Karpas-422 (cell line): ENCODE measurements at regions not wholly inside any gene's neighbourhood (a gene's known extent, or its start where the extent isn't known, plus 50 kb on each side); places are given as distances from the start of the nearest gene placed in this dataset.

Source experiments
- DNase-seq: peaks from one replicate; pipeline ENCODE4 v3.0.0-alpha.2; 2015
- H2AFZ ChIP-seq: fragments of 200-600 bp; sonication (generic); 2 replicates; pipeline ENCODE4 v1.6.1; 2014; ENCODE audit warnings: antibody characterized with exemption, low read length, mixed read lengths
- H3K27ac ChIP-seq: fragments of 200-600 bp; sonication (generic); 2 replicates; pipeline ENCODE4 v1.5.1; 2014; ENCODE audit warnings: mild to moderate bottlenecking, low read length, moderate library complexity
- H3K27me3 ChIP-seq: fragments of 200-600 bp; sonication (generic); 2 replicates; pipeline ENCODE4 v1.6.1; 2014; ENCODE audit warnings: low read length, mixed read lengths
- H3K36me3 ChIP-seq: fragments of 200-600 bp; sonication (generic); 2 replicates; pipeline ENCODE4 v1.6.1; 2014; ENCODE audit warnings: low read length, mixed read lengths; ENCODE audit not compliant: insufficient read depth
- H3K4me1 ChIP-seq: fragments of 200-600 bp; sonication (generic); 2 replicates; pipeline ENCODE4 v1.6.1; 2014; ENCODE audit warnings: mild to moderate bottlenecking, low read length, mixed read lengths
- H3K4me2 ChIP-seq: fragments of 200-600 bp; sonication (generic); 2 replicates; pipeline ENCODE4 v1.6.1; 2014; ENCODE audit warnings: low read length, low read depth, mild to moderate bottlenecking; ENCODE audit not compliant: poor library complexity, severe bottlenecking
- H3K4me3 ChIP-seq: fragments of 200-600 bp; sonication (generic); 2 replicates; pipeline ENCODE4 v1.5.1; 2014; ENCODE audit warnings: mild to moderate bottlenecking, antibody characterized with exemption, low read length, mixed read lengths
- H3K79me2 ChIP-seq: fragments of 200-600 bp; sonication (generic); 2 replicates; pipeline ENCODE4 v1.6.1; 2014; ENCODE audit warnings: mild to moderate bottlenecking, low read length, mixed read lengths
- H3K9ac ChIP-seq: fragments of 200-600 bp; sonication (generic); 2 replicates; pipeline ENCODE4 v1.6.0; 2014; ENCODE audit warnings: low read length
- H3K9me2 ChIP-seq: fragments of 200-600 bp; sonication (generic), shearing (Covaris generic); replicated peaks from 2 replicates; pipeline ENCODE4 v1.6.0; 2014; ENCODE audit warnings: mild to moderate bottlenecking, low read length, moderate library complexity; ENCODE audit not compliant: insufficient read depth
- H3K9me3 ChIP-seq: fragments of 300-700, 200-600 bp; sonication (generic); 2 replicates; pipeline ENCODE4 v1.6.1; 2014; ENCODE audit warnings: low read length, mixed read lengths
- H4K20me1 ChIP-seq: fragments of 200-600 bp; sonication (generic); 2 replicates; pipeline ENCODE4 v1.6.1; 2014; ENCODE audit warnings: mild to moderate bottlenecking, antibody characterized with exemption, low read length, low read depth; ENCODE audit not compliant: insufficient read depth

GRCh38 chr7:130883928-130884327 lies 149.9 kb upstream of the KLF14 start:
- Histone ChIP-seq H3K79me2 (peaks cover 12% of the 10 kb centered on the region), H3K9me2 (no peaks in the 10 kb centered on the region), H3K4me3 (no peak overlapping the region), H3K27me3 (no peaks in the 10 kb centered on the region), H3K36me3 (peaks cover 51% of the 10 kb centered on the region), H2AFZ (no peak overlapping the region), H4K20me1 (no peaks in the 10 kb centered on the region), H3K9me3 (no peaks in the 10 kb centered on the region), H3K4me1 (no peaks in the 10 kb centered on the region), H3K9ac (no peak overlapping the region), H3K27ac (no peak overlapping the region), H3K4me2 (no peak overlapping the region)
- DNase-seq = no peak

- no peak overlapping the region for H3K4me3 ChIP-seq
- H3K27me3 ChIP-seq = no peaks in the 10 kb centered on the region
- H3K79me2 ChIP-seq = peaks cover 16% of the 10 kb centered on the region
- H3K9me2 ChIP-seq = no peaks in the 10 kb centered on the region
- H2AFZ ChIP-seq = no peak overlapping the region
- H3K4me2 ChIP-seq = no peak overlapping the region
- H3K9ac ChIP-seq = no peak overlapping the region
- no peak overlapping the region for H3K27ac ChIP-seq
- H3K36me3 ChIP-seq = peaks cover 47% of the 10 kb centered on the region
- H4K20me1 ChIP-seq = no peaks in the 10 kb centered on the region
- no peaks in the 10 kb centered on the region for H3K4me1 ChIP-seq
- no peaks in the 10 kb centered on the region for H3K9me3 ChIP-seq
- no peak for DNase-seq
Measured at GRCh38 chr7:130884437-130885417, 150.7 kb upstream of the KLF14 start.

GRCh38 chr7:130886438-130887135 lies 152.6 kb upstream of the KLF14 start:
- H3K79me2 ChIP-seq = peaks cover 32% of the 10 kb centered on the region
- DNase-seq = no peak
- no peaks in the 10 kb centered on the region for H4K20me1 ChIP-seq
- H3K9me2 ChIP-seq = no peaks in the 10 kb centered on the region
- no peaks in the 10 kb centered on the region for H3K9me3 ChIP-seq
- no peaks in the 10 kb centered on the region for H3K27me3 ChIP-seq
- no peak overlapping the region for H3K4me3 ChIP-seq
- H3K27ac ChIP-seq = no peak overlapping the region
- no peak overlapping the region for H2AFZ ChIP-seq
- no peaks in the 10 kb centered on the region for H3K4me1 ChIP-seq
- H3K9ac ChIP-seq = no peak overlapping the region
- H3K36me3 ChIP-seq = peaks cover 43% of the 10 kb centered on the region
- no peak overlapping the region for H3K4me2 ChIP-seq

- H3K9me3 ChIP-seq = no peaks in the 10 kb centered on the region
- H4K20me1 ChIP-seq = no peaks in the 10 kb centered on the region
- H3K4me1 ChIP-seq = no peaks in the 10 kb centered on the region
- H3K9ac ChIP-seq = no peak overlapping the region
- H3K27ac ChIP-seq = no peak overlapping the region
- no peaks in the 10 kb centered on the region for H3K27me3 ChIP-seq
- H3K4me3 ChIP-seq = no peak overlapping the region
- no peak overlapping the region for H2AFZ ChIP-seq
- H3K79me2 ChIP-seq = peaks cover 34% of the 10 kb centered on the region
- no peak for DNase-seq
- H3K36me3 ChIP-seq = peaks cover 35% of the 10 kb centered on the region
- H3K9me2 ChIP-seq = no peaks in the 10 kb centered on the region
- H3K4me2 ChIP-seq = no peak overlapping the region
Measured at GRCh38 chr7:130887182-130887956, 153.4 kb upstream of the KLF14 start.

GRCh38 chr7:130887957-130888371 lies 154.0 kb upstream of the KLF14 start:
- Histone ChIP-seq H3K9ac (no peak overlapping the region), H3K4me3 (no peak overlapping the region), H3K27me3 (no peaks in the 10 kb centered on the region), H3K27ac (no peak overlapping the region), H4K20me1 (no peaks in the 10 kb centered on the region), H3K4me2 (no peak overlapping the region), H3K9me3 (no peaks in the 10 kb centered on the region), H3K36me3 (peaks cover 35% of the 10 kb centered on the region), H3K9me2 (no peaks in the 10 kb centered on the region), H3K4me1 (no peaks in the 10 kb centered on the region), H3K79me2 (peaks cover 39% of the 10 kb centered on the region), H2AFZ (no peak overlapping the region)
- no peak for DNase-seq

- Histone ChIP-seq H3K9ac (no peak overlapping the region), H3K79me2 (peaks cover 42% of the 10 kb centered on the region), H4K20me1 (no peaks in the 10 kb centered on the region)
Measured at GRCh38 chr7:130888468-130888867, 154.5 kb upstream of the KLF14 start.

GRCh38 chr7:130890176-130891020 lies 156.4 kb upstream of the KLF14 start:
- Histone ChIP-seq H3K79me2 (peaks cover 61% of the 10 kb centered on the region), H3K36me3 (peaks cover 41% of the 10 kb centered on the region; the same call in 1 of the 2 replicates), H2AFZ (no peak overlapping the region), H3K4me3 (no peak overlapping the region), H3K4me1 (no peaks in the 10 kb centered on the region), H3K9me3 (no peaks in the 10 kb centered on the region), H3K9ac (no peak overlapping the region), H3K4me2 (no peak overlapping the region), H3K27ac (no peak overlapping the region), H4K20me1 (no peaks in the 10 kb centered on the region), H3K27me3 (no peaks in the 10 kb centered on the region), H3K9me2 (no peaks in the 10 kb centered on the region)
- no peak for DNase-seq

More at GRCh38 chr7:130888468-130888867, 154.5 kb upstream of the KLF14 start:
- Histone ChIP-seq H3K36me3 (peaks cover 35% of the 10 kb centered on the region), H3K4me3 (no peak overlapping the region), H3K9me2 (no peaks in the 10 kb centered on the region), H3K4me1 (no peaks in the 10 kb centered on the region), H3K9me3 (no peaks in the 10 kb centered on the region), H3K27me3 (no peaks in the 10 kb centered on the region), H3K27ac (no peak overlapping the region), H2AFZ (no peak overlapping the region), H3K4me2 (no peak overlapping the region)
- DNase-seq = no peak
